ENCODE measurements at regions not wholly inside any gene's neighbourhood (a gene's known extent, or its start where the extent isn't known, plus 50 kb on each side); places are given as distances from the start of the nearest gene placed in this dataset.

DNA sequence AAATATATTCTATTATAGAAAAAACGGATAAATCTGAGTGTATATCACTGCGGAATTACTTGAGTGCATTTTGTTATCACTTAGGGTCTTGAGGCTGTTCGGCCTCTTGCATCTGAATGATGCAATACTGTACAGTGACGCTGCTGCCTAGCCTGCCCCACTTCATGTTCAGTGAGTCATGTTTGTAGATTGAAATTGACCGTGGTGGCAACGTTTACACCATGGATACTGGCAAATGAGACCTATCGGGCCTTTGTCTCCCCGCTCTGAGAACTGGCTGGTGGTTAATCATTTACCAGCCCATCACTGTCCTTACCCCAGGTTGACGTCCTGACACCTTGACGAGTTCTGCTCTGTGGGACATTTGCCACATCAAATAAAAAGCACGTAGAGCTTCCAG lies 510.1 kb upstream of the ADAMTS16 start:
- TF ChIP-seq, protein P1, sequence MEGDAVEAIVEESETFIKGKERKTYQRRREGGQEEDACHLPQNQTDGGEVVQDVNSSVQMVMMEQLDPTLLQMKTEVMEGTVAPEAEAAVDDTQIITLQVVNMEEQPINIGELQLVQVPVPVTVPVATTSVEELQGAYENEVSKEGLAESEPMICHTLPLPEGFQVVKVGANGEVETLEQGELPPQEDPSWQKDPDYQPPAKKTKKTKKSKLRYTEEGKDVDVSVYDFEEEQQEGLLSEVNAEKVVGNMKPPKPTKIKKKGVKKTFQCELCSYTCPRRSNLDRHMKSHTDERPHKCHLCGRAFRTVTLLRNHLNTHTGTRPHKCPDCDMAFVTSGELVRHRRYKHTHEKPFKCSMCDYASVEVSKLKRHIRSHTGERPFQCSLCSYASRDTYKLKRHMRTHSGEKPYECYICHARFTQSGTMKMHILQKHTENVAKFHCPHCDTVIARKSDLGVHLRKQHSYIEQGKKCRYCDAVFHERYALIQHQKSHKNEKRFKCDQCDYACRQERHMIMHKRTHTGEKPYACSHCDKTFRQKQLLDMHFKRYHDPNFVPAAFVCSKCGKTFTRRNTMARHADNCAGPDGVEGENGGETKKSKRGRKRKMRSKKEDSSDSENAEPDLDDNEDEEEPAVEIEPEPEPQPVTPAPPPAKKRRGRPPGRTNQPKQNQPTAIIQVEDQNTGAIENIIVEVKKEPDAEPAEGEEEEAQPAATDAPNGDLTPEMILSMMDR (conservative IDR thresholded peaks at IDR 0.05; ENCODE audit: low read length) = no peak
- TF ChIP-seq EZH2phosphoT487 (IDR thresholded peaks at IDR 0.05; ENCODE audit: borderline replicate concordance, low read depth, low read length) = no peak

All from OCI-LY7 (cell line).